BJ (cell line): ENCODE measurements at regions not wholly inside any gene's neighbourhood (a gene's known extent, or its start where the extent isn't known, plus 50 kb on each side); places are given as distances from the start of the nearest gene placed in this dataset.

Source experiments
- CTCF ChIA-PET: fragments of 350-600 bp; formaldehyde crosslinking; extraction: SDS; loops from one replicate; lab custom pipeline; 2021; ENCODE audit warnings: antibody characterized with exemption, inconsistent platforms; lab: Yijun Ruan, JAX
- POLR2A ChIA-PET: fragments of 300-600 bp; sonication (Branson Sonifier 250); formaldehyde crosslinking; extraction: SDS; loops from one replicate; lab custom pipeline; 2021; ENCODE audit warnings: antibody characterized with exemption; lab: Charles Lee
- DNase-seq: peaks from one replicate; pipeline ENCODE4 v3.0.0-alpha.2; 2011; ENCODE audit warnings: low read depth
- H3K27me3 ChIP-seq: 2 replicates; pipeline ENCODE4 v1.6.0; 2011; ENCODE audit warnings: low read length; ENCODE audit not compliant: control insufficient read depth, insufficient read depth
- H3K36me3 ChIP-seq: 2 replicates; pipeline ENCODE4 v1.5.1; 2011; ENCODE audit warnings: low read length; ENCODE audit not compliant: control insufficient read depth, insufficient read depth
- H3K4me3 ChIP-seq: 2 replicates; pipeline ENCODE4 v1.5.1; 2011; ENCODE audit warnings: low read depth, mild to moderate bottlenecking, control low read depth, low read length
- CTCF ChIP-seq: IDR thresholded peaks from 2 replicates; pipeline ENCODE4 v1.5.1; 2011; ENCODE audit warnings: low read depth, mild to moderate bottlenecking, control low read depth, inconsistent platforms, low read length, moderate library complexity; ENCODE audit not compliant: insufficient read depth

GRCh38 chr4:108324450-108324849, 155.7 kb upstream of the LEF1 start:
- POLR2A ChIA-PET, result no interaction called here
- Histone ChIP-seq H3K4me3 (no peak overlapping the region), H3K36me3 (no peaks in the 10 kb centered on the region), H3K27me3 (no peaks in the 10 kb centered on the region)
- DNase-seq, result no peak
- no peak for TF ChIP-seq CTCF
- CTCF ChIA-PET, result no interaction called here

DNA sequence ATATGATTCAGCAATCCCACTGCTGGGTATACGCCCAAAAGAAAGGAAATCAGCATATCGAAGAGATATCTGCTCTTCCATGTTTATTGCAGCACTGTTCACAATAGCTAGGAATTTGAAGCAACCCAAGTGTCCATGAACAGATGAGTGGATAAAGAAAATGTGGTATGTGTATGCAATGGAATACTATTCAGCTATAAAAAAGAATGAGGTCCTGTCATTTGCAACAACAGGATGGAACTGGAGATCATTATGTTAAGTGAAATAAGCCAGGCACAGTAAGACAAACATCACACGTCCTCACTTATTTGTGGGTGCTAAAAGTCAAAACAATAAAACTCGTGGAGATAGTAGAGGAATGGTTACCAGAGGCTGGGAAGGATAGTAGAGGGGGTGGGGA, 153.8 kb upstream of the LEF1 start:
- H3K36me3 ChIP-seq, result no peaks in the 10 kb centered on the region
- POLR2A ChIA-PET, result no interaction called here
- H3K27me3 ChIP-seq, result no peaks in the 10 kb centered on the region
- H3K4me3 ChIP-seq, result no peak overlapping the region
- DNase-seq, result no peak
- no peak for TF ChIP-seq CTCF
- CTCF ChIA-PET, result no interaction called here

DNA sequence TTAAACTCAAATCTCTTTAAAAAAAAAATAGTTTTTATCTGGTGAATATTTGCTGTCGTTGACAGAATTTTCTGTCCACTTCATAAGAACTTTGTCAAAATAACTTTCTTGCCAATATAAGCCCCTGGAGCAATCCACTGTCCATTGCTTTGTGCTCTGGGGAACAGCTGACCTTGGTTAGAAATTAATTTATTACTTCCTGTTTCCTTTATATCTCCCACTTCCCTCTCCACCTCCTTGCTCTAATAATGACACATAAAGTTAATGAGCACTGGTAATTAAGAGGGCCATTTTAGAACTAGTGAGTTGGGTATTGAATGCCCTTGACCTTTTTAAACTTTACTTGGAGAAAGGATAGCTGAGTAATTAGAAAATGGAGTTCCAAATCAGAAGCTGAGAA, 151.3 kb upstream of the LEF1 start:
- no peak overlapping the region for H3K4me3 ChIP-seq
- DNase-seq, result no peak
- H3K27me3 ChIP-seq, result no peaks in the 10 kb centered on the region
- CTCF ChIA-PET, result interaction anchor here (1.5 kb wide), 1 partner anchor 18 kb away, joined by 3 read pairs; no protein-coding TSS in a partner anchor
- no peak for TF ChIP-seq CTCF
- H3K36me3 ChIP-seq, result no peaks in the 10 kb centered on the region
- POLR2A ChIA-PET, result no interaction called here

- H3K27me3 ChIP-seq, result no peaks in the 10 kb centered on the region
- no peak for TF ChIP-seq CTCF
- ChIA-PET POLR2A (no interaction called here), CTCF (no interaction called here)
- DNase-seq, result no peak
- no peaks in the 10 kb centered on the region for H3K36me3 ChIP-seq
- H3K4me3 ChIP-seq, result no peak overlapping the region
These were observed 148.6 kb upstream of the LEF1 start for GRCh38 chr4:108317377-108317776.

DNA sequence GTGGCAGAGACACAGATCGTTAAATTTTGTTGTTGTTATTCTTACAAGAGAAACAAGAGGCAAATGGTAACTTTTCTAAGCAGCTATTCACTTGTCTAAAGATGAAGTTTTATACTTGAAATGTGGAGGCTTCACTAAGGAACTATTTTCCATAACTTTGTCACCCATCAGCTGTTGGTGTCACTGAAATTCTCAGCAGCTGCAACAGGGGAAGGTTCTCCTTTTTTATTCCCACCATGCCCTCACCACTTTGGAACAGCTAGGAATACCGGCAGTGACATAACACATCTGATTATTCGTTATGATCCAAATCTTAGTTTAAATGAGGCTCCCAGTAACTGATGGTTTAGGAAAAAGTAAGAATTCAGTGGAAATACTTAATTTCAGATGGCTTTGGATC, 147.0 kb upstream of the LEF1 start:
- no peak overlapping the region for H3K4me3 ChIP-seq
- CTCF ChIA-PET, result no interaction called here
- no peaks in the 10 kb centered on the region for H3K27me3 ChIP-seq
- POLR2A ChIA-PET, result no interaction called here
- H3K36me3 ChIP-seq, result no peaks in the 10 kb centered on the region
- no peak for DNase-seq
- no peak for TF ChIP-seq CTCF
